ENCODE measurements at regions not wholly inside any gene's neighbourhood (a gene's known extent, or its start where the extent isn't known, plus 50 kb on each side); places are given as distances from the start of the nearest gene placed in this dataset.

DNA sequence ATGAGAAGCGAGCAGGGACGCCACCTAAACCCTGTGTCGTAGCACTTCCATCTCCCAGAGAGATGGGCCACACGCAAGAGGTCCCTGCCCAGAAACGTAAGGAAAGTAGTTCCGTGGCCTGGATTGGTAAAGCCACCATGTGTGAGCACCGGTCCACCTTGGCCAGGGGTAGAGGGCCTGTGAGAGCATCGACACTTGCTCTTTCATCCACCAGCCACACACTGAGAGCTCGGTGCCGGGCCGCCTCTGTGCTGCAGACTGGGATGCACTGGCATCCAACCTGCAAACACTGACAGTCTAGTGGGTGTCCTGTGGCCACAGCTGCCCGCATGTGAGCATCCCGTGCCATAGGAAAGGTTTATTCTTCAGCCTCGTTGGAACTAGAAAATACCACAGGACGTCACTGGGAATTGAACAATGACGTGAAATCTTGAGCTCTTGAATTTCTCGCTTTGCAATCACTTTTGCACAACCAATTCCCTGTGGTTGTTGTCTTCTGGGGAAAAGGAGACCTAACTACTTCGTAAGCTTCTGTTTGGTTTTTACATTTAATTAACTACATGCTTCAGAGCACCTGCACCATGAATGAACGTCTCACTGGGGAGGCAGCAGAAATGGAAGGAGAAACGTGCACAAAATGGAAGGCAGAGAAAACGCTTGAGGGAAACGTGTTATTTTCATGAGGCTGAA is 212.0 kb upstream of the RAB6C start:
- Histone ChIP-seq H3K79me2 (ENCODE audit: insufficient read depth, low read length) (no peaks in the 10 kb centered on the region), H3K4me2 (ENCODE audit: insufficient read depth, low read length) (no peak overlapping the region), H3K27me3 (ENCODE audit: insufficient read depth, low read length) (no peaks in the 10 kb centered on the region), H3K36me3 (ENCODE audit: insufficient read depth, low read length) (no peaks in the 10 kb centered on the region), H2AFZ (ENCODE audit: low read length) (no peak overlapping the region), H3K4me1 (ENCODE audit: insufficient read depth, low read length) (no peaks in the 10 kb centered on the region), H3K9me3 (ENCODE audit: low read depth, low read length) (peaks cover 2% of the 10 kb centered on the region), H3K27ac (ENCODE audit: low read depth, low read length) (no peak overlapping the region), H3K4me3 (ENCODE audit: insufficient read depth, low read length) (no peak overlapping the region), H4K20me1 (ENCODE audit: insufficient read depth, low read length) (no peaks in the 10 kb centered on the region)
- no peak for DNase-seq (ENCODE audit: insufficient read length, low spot score, missing footprints)
- TF ChIP-seq, protein P1, sequence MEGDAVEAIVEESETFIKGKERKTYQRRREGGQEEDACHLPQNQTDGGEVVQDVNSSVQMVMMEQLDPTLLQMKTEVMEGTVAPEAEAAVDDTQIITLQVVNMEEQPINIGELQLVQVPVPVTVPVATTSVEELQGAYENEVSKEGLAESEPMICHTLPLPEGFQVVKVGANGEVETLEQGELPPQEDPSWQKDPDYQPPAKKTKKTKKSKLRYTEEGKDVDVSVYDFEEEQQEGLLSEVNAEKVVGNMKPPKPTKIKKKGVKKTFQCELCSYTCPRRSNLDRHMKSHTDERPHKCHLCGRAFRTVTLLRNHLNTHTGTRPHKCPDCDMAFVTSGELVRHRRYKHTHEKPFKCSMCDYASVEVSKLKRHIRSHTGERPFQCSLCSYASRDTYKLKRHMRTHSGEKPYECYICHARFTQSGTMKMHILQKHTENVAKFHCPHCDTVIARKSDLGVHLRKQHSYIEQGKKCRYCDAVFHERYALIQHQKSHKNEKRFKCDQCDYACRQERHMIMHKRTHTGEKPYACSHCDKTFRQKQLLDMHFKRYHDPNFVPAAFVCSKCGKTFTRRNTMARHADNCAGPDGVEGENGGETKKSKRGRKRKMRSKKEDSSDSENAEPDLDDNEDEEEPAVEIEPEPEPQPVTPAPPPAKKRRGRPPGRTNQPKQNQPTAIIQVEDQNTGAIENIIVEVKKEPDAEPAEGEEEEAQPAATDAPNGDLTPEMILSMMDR (IDR thresholded peaks at IDR 0.05; ENCODE audit: extremely low read depth, low read depth, low read length), result no peak

DNA sequence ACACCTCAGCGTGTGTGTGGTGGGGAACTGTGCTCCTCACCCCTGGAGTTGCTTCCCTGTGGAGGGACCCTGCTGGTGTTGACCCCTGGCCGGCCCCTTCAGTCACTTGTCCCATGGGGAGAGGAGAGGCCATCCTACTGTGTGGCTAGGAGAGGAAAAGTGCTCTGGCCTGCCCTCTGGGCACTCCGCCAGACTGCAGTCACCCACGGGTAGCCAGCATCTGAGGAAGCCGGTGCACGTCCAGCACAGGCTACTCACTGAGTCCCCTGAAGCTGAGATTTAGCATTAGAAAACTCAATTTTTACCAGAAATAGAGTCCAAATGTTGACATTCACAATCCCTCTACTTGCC is 211.5 kb upstream of the RAB6C start:
- H3K36me3 ChIP-seq (ENCODE audit: insufficient read depth, low read length), result no peaks in the 10 kb centered on the region
- no peak for DNase-seq (ENCODE audit: insufficient read length, low spot score, missing footprints)
- no peaks in the 10 kb centered on the region for H3K4me1 ChIP-seq (ENCODE audit: insufficient read depth, low read length)
- no peaks in the 10 kb centered on the region for H3K27me3 ChIP-seq (ENCODE audit: insufficient read depth, low read length)
- no peak overlapping the region for H2AFZ ChIP-seq (ENCODE audit: low read length)
- no peak overlapping the region for H3K4me2 ChIP-seq (ENCODE audit: insufficient read depth, low read length)
- no peak overlapping the region for H3K27ac ChIP-seq (ENCODE audit: low read depth, low read length)
- no peaks in the 10 kb centered on the region for H4K20me1 ChIP-seq (ENCODE audit: insufficient read depth, low read length)
- no peak overlapping the region for H3K4me3 ChIP-seq (ENCODE audit: insufficient read depth, low read length)
- H3K9me3 ChIP-seq (ENCODE audit: low read depth, low read length), result peaks cover 2% of the 10 kb centered on the region
- TF ChIP-seq, protein P1 (IDR thresholded peaks at IDR 0.05; ENCODE audit: extremely low read depth, low read depth, low read length), result no peak
- no peaks in the 10 kb centered on the region for H3K79me2 ChIP-seq (ENCODE audit: insufficient read depth, low read length)

DNA sequence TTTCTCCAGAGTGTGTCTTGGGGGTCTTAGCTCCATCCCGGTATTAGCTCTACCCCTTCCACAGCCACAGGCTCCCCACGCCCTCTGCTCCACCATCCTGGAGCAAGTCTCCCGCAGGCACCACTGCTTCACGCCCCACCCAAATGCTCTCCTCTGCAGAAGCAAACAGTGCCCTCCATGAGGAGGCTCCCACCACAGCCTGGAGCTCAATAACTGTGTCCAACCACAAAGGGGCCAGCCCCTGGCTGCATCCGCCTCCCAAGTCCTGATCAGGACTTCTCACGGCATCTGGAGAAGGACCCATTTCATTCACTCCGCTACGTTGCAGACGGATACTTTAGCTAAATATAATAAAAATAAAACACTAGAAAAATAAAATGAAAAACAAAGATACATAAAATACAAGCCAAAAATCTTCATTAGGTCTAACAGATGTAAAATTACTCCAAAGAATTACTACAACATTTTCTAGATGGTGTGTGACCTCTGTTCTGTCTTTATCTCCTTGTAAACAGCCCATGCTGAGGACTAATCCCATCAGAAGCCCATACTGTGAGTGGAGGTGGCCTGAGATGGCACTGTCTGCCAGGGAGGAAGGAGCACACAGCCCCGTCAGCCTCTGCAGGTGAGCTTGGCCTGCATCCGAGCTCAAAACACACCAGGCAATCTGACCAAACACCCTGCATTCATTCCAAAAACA is 210.8 kb upstream of the RAB6C start:
- Histone ChIP-seq H3K27ac (ENCODE audit: low read depth, low read length) (no peak overlapping the region), H4K20me1 (ENCODE audit: insufficient read depth, low read length) (no peaks in the 10 kb centered on the region), H3K4me2 (ENCODE audit: insufficient read depth, low read length) (no peak overlapping the region), H3K4me3 (ENCODE audit: insufficient read depth, low read length) (no peak overlapping the region), H3K27me3 (ENCODE audit: insufficient read depth, low read length) (no peaks in the 10 kb centered on the region), H3K4me1 (ENCODE audit: insufficient read depth, low read length) (no peaks in the 10 kb centered on the region), H2AFZ (ENCODE audit: low read length) (no peak overlapping the region), H3K9me3 (ENCODE audit: low read depth, low read length) (peaks cover 2% of the 10 kb centered on the region), H3K79me2 (ENCODE audit: insufficient read depth, low read length) (no peaks in the 10 kb centered on the region), H3K36me3 (ENCODE audit: insufficient read depth, low read length) (no peaks in the 10 kb centered on the region)
- TF ChIP-seq, protein P1 (IDR thresholded peaks at IDR 0.05; ENCODE audit: extremely low read depth, low read depth, low read length), result no peak
- no peak for DNase-seq (ENCODE audit: insufficient read length, low spot score, missing footprints)

DNA sequence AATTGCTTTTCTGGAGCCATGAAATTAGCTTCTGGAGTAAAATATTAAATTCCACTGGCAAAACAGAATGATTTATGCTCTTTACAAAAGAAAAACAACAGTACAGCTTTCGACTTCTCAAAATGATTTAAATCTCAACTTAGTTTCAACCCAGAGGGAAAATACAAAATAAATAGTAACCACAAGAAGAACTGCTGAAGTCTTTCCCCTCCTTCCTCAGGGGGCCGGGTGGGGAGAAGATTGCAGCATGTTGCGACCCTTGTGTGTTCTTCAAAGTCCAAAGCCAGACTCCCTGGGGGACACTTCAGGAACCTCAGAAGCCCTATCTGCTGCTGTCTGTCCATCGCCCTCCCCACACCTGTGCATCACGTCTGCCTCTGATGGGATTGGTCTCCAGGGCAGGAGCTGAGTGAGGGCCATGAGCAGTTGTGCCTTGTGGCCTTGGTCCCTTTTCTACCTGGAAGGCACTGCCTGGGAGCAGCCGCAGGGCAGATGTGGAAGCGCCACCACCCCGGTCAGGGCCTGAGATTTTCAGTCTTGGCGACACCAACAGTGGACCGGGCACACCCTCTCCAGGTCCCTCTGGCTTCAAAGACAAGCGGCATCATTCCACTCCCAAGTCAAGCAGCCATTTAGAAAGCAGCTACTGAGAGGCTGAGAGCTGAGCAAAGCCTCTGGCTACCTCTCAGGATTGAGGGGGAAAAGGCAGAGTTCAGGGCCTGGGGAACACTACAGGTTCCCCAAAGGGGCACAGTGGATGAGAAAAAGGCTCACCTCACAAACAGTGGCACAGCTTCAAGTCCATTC is 210.1 kb upstream of the RAB6C start:
- H3K79me2 ChIP-seq (ENCODE audit: insufficient read depth, low read length), result no peaks in the 10 kb centered on the region
- H3K36me3 ChIP-seq (ENCODE audit: insufficient read depth, low read length), result no peaks in the 10 kb centered on the region
- TF ChIP-seq, protein P1 (IDR thresholded peaks at IDR 0.05; ENCODE audit: extremely low read depth, low read depth, low read length), result no peak
- no peak overlapping the region for H3K4me2 ChIP-seq (ENCODE audit: insufficient read depth, low read length)
- no peak overlapping the region for H3K27ac ChIP-seq (ENCODE audit: low read depth, low read length)
- DNase-seq (ENCODE audit: insufficient read length, low spot score, missing footprints), result no peak
- no peaks in the 10 kb centered on the region for H3K4me1 ChIP-seq (ENCODE audit: insufficient read depth, low read length)
- H4K20me1 ChIP-seq (ENCODE audit: insufficient read depth, low read length), result no peaks in the 10 kb centered on the region
- no peaks in the 10 kb centered on the region for H3K27me3 ChIP-seq (ENCODE audit: insufficient read depth, low read length)
- H3K4me3 ChIP-seq (ENCODE audit: insufficient read depth, low read length), result no peak overlapping the region
- peaks cover 2% of the 10 kb centered on the region for H3K9me3 ChIP-seq (ENCODE audit: low read depth, low read length)
- no peak overlapping the region for H2AFZ ChIP-seq (ENCODE audit: low read length)
